Superior temporal gyrus (tissue), 1 donor: ENCODE measurements at regions not wholly inside any gene's neighbourhood (a gene's known extent, or its start where the extent isn't known, plus 50 kb on each side); places are given as distances from the start of the nearest gene placed in this dataset.
"Not testable (repeated sequence)": the region's sequence is repeated elsewhere in the genome, so short reads cannot be mapped to it uniquely, and the experiment has no call there.

Experiments used
- DNase-seq: peaks from one replicate; pipeline ENCODE4 v3.0.0-alpha.2; 2016; ENCODE audit errors: extremely low spot score

DNA sequence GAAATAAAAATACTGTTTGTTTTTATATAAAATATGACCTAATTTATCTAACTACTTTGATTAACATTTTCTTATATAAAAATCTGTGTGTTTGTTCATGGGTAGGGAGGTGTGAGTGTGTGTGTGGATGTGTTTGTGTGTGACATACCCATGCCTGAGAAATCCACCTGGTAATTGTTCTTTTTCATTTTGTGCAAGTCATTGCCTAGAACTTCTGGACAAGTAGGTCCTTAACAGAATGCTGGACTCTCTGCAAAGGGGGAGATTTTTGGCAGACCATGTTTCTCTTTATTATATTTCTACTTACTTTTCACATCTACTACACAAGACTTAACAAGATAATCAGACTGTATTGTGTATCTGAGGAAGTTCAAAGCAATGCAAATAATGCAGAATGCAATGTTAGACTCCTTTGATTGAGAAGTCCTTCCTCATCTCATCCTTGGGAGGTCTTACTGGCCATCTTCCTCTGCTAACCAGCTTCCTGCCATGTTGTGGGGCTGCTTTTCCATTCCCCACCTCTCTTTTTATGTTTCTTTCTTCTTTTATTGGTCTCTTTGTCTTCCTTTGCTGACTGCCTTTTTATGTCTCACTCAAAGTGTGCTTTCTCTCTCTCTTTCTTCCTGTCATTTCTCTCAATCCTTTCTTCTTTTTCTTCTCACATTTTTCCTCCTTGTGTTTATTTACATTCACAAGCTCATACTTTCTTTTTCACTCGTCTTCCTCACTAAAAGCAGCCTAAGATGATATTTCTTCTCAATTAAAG lies 1017.0 kb upstream of the CNTN5 start:
- no peak for DNase-seq

DNA sequence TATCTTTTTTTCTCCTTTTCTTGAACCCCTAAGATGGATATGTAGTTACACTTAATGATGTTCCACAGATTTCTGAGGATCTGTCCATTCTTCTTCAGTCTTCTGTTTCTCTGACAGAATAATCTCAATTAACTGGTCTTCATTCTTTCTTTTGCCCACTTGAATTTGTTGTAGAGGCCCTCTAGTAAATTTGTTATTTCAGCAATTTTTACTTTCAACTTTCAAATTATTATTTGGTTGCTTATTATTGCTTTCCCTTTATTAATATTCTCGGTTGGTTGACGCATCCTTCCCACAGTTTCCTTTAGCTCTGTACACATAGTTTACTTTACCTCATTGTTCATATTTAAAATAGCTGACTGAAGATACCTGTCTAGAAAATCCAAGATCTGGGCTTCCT lies 1013.7 kb upstream of the CNTN5 start:
- DNase-seq, result no peak

DNA sequence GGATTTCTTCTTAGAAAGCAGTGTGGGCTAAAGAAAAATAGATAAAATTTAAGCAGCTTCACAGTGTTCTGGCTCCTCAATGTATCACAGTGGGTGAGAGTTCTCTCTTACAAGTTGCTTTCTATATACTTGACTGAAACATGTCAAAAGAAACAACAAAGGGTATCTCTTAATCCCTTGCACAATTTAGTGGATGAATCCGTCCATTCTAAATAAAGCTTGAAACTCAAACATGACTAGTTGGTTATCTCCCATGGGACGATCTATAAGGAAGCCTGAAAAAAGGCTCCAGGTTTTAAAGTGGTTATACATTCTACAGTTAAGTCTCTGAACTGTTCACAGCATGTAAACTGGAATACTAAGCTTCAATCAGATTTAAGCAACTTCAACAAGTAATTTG lies 993.1 kb upstream of the CNTN5 start:
- DNase-seq, result no peak

DNA sequence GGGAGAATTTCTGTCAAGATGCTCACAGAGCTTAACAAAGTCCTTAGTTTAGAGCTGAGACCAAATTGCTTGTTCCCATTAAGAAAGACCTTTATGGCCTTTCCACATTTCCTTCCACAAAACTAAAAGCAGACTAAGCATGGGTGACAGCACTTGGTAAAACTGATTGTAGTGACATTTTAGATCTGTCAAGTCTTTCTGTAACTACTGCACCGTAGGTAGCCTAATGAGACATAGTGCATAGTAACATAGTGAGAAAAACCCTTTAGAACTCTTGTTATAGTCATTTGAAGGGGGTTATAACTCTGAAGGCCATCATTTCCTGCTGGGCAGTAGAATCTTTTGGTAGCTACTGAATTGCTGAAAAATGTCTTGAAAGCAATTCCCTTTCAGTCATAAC lies 990.9 kb upstream of the CNTN5 start:
- no peak for DNase-seq

DNA sequence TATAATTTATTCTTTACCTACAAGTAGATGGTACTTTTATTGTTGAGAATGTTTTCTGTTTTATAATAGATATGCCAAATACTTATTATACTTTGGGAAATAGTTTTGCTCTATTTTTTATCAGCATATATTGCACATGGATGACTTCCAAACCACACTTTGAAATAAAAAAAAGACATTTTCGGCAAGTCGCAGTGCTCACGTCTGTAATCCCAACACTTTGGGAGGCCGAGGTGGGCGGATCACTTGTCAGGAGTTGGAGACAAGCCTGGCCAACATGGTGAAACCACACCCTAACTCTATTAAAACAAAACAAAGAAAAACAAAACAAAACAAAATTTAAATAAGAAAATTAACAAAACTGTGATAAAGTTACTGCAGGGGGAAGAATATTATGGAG lies 983.9 kb upstream of the CNTN5 start:
- no peak for DNase-seq

DNA sequence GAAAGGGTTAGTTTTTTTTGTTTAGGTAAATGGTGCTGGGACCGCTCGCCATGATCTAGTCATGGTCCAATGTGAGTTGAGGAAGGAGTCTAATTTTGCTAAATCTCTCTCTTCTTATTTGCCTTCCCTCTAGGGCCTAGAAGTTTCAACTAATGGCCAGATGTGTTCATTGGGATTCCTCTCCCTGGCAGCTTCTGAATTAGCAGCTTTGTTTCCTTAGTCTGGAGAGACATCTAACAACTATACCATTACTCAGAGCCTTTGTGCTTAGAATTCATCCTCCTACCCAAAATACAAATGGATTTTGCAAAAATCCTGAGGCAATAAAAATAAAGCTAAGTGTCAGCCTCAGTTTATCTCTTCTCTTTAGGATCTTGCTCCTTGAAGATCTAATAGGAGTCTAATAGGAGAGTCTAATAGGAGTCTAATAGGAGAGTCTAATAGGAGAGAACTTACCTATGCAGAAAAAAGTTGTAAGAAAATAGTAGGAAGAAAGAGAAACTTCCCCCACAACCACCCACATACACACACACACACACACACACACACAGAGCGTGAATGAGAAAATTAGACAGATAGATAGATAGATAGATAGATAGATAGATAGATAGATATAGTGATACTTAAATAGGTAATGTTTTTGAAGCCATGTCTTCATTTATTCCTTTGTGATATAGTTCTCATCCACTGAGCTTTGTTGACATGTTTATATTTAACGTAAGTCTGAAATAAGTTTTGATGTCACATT lies 980.5 kb upstream of the CNTN5 start:
- peak; percentile 44 for DNase-seq

DNA sequence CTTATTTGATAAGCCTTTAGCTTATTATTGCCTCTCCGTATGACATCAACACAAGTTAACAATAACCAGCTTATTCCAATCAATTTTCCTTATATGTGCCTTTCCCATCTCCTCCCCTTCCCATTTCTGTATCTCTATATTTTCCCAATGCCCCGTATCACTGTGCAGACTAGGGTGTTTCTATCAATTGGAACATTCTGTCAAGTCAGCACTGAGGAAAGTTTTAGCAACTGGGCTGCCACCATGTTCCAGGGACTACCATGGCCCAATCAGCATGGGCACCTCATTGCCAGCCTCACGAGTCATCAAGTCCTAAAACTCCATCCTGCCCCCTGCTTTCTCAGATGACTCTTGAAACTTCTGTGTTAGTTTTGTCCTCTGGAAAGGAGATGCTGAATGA lies 973.1 kb upstream of the CNTN5 start:
- no peak for DNase-seq

DNA sequence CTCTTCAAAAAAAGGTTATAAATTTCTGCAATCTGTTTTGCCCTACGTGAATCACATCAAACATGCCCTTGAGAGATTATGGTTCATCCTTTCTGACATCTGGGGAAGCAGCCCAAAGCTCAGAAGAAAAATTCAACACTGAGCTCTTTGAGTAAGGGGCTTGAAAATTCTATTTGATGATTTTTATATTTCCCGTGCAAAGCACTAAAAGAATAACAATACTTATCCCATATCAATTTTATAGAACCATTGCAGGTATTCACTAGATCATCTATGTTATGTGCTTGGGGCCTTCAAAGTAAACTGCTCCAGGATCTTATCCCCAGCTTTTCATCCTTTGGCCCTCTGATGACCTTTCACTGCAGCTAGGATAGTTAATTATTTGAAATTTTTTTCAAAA lies 966.9 kb upstream of the CNTN5 start:
- DNase-seq, result no peak

DNA sequence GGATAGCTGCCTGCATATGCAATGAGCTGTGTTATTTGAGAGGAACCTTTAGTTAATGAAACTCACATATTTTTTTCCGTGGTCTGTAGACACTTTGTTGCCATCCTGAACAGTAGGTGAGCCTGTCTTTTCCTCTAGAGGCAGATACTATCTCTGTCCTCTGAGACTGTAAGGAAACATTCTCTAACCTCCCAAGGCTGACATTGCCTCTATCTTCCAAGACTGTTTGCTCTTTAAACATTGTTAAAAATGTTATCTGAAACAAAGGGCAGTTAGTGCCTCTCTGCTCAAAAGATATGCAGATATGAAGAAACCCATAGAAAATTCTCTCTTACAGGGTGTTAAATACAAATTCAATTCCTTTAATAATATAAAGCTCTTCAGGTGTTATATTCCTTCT lies 963.8 kb upstream of the CNTN5 start:
- no peak for DNase-seq

DNA sequence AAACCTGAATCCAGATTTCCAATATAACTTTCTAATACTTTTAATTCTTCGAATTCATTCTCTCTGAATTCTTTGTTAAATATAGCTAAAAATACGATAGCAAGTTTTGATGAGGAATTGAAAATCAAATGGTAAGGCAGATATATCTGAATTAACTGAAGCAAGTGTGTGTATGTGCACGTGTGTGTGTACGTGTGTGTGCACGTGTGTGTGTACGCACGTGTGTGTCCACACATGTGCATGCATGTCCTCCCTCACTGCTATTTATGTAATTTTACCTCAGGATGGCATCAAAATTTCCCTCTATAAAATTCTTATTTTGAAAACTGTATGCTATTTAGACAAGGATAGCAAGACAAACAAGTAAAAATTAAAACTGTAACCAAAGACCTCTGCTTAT lies 961.3 kb upstream of the CNTN5 start:
- no peak for DNase-seq

DNA sequence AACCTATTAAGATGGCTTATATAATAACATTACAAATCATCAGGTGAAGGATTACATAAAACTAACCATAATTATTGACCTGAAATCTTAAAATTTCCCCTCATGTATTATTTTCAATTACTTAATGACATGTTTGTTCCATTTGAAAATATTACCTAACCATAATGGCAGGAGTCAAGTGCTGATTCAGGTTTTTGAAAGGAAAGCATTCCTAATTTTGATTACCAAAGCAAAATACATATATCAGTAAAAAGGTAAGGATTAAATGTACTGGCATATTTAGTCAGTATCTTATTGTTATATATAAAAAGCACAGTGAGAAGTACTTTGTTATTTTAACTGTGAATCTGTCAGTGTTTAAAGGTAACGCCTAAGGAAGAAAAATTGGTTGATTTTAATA lies 960.0 kb upstream of the CNTN5 start:
- DNase-seq, result no peak

DNA sequence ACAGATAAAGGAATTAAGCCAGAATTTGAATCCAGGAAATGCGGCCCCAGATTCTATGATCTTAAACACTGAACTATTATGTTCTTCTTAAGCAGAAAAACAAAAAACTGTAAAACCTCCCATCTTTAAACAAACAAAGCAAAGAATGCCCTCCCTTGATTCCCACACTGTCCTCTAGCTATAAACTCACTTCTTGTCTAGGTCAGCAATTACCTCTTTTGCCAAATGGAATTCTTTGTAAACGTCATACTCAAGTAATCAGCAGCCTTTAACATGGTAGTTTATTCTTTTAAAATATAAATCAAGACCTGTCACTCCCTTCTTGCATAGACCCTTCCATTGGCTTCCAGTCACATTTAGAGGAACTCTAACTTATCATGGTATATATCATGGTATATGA lies 958.9 kb upstream of the CNTN5 start:
- DNase-seq, result no peak

DNA sequence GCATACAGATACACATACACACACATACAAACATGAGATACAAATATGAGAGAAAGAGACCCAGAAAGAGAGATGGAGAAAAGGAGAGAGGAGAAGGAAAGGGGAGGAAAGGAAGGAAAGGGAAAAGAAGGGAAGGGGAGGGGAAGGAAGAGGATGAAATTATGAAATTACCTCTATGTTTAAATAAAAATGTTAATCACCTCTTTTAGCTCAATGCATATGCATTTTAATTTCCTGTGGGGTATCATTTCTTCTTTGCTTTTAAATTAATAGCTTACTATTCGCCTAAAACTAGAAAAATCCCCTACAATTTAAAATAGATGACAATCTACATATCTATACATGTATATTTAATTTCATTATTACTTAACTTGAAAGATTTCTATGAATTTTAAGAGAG lies 958.0 kb upstream of the CNTN5 start:
- no peak for DNase-seq

DNA sequence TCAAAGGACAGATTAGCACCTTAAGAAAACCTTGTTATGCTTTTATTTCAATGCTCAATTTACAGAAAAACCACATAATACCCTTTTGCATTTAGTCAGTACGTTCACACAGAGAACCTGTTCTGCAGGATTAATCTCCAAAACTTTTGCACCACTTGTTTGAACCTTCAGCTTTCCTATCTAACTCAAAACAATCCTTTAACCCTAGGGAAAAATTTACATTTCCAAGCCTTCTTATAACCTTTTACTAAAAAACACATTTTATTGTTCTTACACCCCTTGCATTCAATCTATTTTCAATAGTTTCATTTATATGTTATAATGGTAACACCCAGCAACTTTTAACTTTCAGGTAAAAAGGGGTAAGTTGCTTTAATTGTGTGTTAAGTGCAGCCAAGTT lies 952.5 kb upstream of the CNTN5 start:
- no peak for DNase-seq

DNA sequence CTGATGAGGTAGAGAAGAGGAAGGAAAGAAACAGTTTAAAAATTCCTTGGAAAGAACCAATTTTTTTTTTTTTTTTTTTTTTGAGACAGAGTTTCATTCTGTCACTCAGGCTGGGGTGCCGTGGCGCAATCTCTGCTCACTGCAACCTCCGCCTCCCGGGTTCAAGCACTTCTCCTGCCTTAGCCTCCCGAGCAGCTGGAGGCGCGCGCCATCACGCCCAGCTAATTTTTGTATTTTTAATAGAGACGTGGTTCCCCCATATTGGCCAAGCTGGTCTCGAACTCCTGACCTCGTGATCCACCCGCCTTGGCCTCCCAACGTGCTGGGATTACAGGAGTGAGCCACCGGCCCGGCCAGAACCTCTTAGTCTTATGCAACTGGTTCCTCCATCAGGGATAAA lies 951.6 kb upstream of the CNTN5 start:
- DNase-seq, result not testable (repeated sequence)

DNA sequence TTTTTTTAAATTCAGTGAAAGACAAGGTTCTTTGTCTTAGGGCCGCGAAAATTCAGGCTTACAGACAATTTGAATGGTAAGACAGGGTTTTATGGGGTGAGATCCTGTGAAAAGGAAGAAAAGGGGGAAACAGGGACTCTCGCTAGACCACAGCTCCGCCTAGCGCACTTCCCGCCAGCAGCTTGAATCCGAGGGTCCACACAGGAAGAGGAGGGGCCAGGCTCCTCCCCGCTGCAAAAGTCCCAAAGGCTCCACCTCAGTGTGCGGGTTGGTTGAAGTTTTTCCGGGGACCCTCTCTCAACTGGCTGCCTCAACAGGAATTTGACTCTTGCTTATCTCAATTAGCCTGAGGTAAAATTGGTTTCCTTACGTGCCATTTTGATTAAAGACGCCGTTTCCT lies 950.9 kb upstream of the CNTN5 start:
- no peak for DNase-seq

DNA sequence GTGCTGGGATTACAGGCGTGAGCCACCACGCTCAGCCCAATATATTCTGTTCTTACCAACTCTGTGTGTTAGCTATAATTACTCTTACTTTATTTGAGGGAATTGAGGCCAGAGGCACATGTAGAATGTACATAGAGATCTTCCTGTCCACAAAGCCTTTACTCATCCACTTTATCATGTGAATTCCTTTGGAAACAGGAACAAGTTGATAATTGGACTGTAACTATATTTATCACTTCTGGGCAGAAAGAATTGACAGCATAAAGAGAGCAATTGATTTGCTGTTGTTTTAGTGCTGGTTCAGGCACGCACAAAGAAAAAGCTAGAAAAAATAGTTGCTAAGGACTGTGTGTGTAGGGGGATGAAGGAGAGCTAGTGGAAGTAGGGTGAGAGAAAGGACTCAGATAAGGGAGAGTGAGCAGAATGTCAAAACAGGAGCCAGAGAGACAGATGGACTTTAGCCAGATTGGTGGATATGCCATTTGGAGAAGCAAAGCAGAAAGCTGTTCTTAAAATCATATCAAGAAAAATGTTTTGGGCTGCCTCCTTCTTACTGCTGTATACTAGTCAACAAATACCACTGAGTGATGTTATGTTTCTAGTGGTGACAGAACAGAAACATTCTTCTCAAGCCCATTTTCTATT lies 929.8 kb upstream of the CNTN5 start:
- no peak for DNase-seq

DNA sequence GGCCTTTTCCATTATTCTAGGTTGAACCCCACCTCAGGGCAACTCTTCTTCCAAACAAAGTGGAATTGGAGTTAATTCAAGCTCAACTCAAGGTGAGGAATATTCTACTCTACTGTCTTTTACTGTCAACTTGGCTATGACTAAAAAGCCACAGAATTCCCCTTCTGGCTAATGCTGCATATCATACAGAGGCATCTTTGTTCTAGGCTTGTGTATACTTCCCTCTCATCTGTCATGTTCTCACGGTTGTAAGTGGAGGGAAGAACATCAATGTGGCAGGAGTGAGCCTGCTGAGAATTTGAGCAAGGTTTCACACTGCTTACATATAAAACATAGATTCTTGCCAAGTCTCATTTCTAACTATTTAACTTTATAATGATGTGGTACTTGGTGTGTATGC lies 921.4 kb upstream of the CNTN5 start:
- DNase-seq, result no peak

DNA sequence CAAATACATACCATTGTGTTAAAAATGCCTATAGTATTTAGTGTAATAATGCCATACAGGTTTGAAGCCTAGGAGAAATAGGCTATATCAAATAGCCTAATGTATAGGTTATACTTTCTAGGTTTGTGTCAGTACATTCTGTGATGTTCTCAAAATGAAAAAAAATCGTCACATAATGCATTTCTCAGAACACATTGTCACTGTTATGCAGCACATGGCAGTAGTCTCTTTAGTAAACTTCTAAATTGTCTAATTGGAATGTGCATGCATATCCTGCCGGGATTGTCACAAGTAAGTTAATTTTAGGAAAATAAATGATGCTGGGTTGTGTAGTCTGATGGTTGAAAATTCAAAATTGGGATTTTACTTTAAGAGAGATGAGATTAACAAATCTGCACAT lies 920.1 kb upstream of the CNTN5 start:
- no peak for DNase-seq

DNA sequence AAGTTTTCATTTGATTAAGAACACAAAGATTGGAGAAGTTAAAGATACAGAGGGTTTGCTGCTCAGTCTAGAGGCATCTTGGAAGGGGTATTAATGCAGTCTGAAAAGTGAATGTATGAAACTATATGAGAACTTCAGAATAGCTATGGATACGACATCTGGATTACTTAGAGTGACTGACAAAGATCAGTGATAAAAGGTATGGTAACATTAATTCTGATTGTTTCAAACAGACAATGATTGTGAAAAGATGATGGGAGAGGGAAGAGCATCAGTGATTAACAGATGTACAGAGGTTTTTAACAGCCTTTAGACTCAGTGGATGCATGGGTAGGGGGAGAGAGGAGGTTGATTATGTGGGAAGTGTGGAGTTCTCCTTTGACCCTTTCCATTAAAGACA lies 919.4 kb upstream of the CNTN5 start:
- no peak for DNase-seq

DNA sequence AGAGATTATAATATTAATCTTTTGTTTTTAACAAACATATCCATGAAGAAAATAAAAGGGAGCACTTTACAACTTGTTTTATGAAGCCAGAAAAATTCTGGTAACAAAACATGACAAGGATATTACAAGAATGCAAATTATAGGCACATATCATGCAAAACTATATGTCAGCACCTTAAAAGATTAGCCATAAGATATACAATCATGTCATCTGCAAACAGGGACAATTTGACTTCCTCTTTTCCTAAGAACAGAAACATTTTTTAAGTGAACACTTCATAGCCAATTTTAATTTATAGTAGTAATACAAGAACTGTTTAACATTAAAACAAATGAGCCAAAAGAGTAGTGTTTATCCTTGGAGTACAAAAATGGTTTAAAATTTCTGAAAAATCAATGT lies 916.5 kb upstream of the CNTN5 start:
- DNase-seq, result no peak

DNA sequence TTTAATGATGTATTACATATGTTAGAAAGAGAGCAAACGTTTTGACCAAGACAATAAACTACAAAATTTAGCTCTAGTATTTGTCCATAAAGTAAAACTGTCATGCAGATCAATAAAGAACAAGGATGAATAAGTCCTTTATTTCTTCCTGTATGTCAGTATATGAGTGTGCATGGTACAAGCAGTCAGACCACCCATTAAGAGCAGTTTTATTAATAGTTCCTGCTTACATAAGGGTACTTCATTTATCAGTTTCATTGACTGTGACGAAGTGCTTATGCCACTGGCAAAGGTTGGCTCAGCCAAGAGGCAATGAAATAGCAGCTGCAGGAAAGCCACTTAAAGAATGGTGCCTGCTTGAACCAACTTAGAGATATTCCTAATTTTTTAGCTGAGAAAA lies 913.0 kb upstream of the CNTN5 start:
- peak; percentile 38 for DNase-seq

DNA sequence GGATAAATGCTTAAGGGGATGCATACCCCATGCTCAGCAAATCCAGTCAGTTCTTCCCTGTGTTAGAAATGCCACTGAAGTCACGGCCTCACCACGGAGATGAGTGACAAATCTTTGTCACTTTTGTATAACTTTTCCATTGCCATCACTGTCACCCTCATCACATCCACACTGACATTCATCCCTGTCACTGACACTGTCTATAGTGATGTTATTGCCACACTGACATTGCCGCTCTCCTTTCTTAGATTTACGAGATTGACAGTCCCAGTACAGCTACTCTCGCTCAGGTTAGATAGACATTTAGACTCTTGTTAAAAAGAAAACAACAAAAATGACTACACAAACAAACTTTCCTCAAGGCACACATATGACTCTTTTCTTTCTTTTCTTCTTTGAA lies 910.7 kb upstream of the CNTN5 start:
- DNase-seq, result no peak
